C1 segment of cervical spinal cord (tissue), 14 donors: ENCODE measurements at regions not wholly inside any gene's neighbourhood (a gene's known extent, or its start where the extent isn't known, plus 50 kb on each side); places are given as distances from the start of the nearest gene placed in this dataset.
A peak's percentile ranks its signal among the peaks of the same experiment; 100 is the strongest.

Source experiments
- DNase-seq, 14 donors: peaks; one replicate each; lab custom pipeline; 2025; lab: John Stamatoyannopoulos, UW

DNA sequence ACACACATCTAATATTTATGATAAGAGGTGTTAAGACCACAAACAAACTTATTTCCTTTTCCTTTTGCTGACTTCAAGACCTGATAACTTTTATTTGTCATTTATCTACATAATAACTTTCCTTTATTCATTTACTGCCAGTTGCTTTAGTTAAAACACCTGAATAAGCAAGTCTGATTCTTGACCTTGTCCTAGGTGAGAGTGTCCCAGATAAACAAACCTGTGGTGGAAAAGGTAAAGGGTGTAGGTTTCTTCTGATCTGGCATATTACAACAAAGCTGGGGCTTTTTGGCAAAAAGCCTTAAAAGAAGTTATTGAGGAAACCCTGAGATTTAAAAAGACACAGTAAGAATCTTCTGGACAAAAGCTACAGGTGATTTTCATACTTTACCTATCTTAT, 191.5 kb downstream of the ZBBX start:
- no peak for DNase-seq

DNA sequence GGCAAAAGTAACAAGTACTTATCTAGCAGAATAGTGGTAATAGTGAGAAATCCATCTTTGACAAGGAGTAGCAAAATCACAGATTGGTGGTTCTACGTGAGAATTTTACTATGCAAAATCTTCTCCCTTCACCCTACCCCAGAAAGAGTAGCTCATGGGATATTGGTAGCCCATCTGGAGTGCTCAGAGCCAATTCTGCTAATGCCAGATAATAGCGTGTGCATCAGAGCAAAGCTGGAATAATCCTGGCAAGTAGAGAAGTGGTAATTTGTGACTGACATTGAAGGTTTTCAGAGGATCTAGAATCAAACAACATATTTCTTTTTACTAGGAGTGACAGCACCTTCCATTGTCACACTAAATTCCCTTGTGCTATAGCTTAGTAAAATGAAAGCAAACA, 192.9 kb downstream of the ZBBX start:
- DNase-seq: no peak

DNA sequence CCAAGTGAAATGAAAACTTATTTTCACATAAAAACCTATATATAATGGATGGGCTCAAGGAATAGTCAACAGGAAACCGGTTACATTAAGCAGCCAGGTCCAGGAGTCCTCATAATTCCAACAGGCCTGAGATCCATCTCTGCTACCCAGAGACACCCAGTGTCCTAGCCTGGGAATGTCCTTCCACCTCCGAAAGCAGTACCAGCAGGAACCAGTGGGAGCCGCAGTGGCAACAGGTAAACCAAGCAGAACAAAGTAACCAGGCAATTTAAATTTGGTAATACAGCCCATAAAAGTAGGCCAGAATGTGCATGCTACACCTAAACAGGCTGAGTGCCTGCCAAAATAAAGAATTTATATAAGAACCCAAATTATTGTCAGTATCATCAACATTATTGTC, 195.6 kb downstream of the ZBBX start:
- no peak for DNase-seq

DNA sequence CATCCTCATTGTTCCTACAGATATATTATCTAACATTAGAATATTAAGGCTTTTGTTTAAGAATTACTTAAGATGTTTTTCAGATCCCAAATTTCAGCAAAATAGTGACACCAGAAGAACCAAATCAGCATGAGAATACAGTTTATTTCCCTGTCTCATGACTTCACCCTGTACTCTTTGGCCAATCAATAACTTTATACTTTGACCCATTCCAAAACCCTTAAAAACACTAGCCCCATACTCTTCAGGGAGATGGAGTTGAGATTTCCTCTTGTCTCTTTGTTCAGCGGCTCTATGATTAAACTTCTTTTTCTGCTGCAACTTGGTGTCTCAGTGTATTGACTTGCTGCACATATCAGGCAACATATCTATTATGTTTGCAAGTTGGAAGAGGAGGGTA, 207.7 kb downstream of the ZBBX start:
- no peak for DNase-seq

DNA sequence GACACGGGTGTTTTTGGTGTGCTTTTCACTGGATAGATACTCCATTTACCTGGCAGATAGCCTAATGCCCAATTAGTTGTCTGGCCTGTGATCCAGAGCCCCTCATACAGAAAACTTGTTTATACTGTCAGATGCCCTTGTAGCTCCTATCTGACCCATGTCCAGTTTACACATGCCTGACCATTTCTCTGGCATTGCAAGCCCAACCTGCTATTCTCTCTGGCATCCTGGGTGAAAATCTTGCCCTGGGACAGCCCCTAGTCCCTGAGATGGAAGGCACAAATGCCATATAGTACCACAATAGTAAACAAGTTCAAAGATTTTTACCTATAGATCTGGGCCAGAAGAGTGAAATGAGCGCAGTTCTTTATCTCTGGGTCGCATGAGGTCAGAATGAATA, 212.6 kb downstream of the ZBBX start:
- DNase-seq: no peak

DNA sequence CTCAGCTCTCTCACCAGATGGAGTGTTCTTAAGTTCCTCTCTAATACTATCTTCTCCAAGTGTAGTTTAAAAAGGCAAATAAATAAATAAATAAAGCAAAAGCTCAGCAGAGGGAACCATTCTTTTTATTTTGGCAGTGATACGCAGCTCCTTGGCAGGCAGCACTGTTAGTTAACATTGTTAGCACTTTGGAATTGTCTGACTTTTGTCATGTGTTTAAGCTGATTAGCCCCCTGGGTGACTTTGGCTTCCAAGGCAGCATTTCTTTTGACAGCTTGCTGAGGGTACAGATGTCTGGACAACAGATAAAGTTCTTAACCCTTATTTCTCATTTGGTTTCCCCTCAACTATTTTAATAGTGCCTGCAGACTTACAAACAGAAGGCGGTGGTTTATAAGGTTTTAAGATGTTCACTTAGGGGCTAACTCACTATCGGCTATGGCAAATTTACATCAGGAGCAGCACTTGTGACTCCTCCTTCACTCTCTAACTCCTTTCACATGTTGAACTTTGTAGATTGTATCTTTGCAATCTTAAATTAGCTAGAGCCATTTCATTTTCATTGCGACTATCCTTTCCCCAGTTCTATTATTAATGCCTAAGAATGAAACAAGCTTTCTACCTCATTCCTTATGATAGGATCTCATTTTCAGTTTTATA, 213.4 kb downstream of the ZBBX start:
- DNase-seq: peak in 1 of 14 donors; percentile 0

DNA sequence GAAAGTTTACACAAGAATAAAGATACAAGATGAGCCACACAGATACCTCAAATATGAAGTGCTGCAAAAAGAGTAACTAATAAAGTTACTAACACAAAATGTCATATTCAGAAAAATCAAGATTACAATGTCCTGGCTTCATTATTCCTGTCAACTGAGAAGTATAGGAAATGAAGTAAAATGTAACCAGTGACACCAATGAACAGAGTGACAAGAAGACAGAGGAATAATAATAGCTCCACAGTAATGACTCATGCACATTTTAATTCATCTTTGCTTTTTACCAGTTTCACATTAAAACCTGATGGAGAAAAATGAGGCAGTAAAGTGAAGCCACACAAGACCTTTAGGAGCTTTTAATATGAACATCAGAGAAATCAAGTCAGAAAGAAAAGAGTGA, 214.1 kb downstream of the ZBBX start:
- no peak for DNase-seq

DNA sequence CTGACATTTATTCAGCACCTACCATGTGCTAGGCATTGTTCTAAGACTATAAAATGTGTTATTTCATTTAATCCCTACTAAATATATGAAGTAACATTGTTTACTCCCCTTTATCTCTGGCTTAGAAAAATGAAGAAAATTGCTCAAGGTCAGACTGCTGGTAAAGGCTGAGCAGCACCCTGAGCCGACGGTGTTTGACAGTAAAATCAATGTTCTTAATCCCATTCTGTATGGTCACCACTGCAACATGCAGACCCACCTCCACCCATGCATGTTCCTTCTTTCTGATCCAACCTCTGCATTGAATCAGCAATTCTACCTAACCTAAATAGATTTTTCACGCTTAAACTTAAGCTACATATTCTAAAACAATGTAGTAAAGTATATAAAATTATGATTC, 216.5 kb downstream of the ZBBX start:
- DNase-seq: no peak

DNA sequence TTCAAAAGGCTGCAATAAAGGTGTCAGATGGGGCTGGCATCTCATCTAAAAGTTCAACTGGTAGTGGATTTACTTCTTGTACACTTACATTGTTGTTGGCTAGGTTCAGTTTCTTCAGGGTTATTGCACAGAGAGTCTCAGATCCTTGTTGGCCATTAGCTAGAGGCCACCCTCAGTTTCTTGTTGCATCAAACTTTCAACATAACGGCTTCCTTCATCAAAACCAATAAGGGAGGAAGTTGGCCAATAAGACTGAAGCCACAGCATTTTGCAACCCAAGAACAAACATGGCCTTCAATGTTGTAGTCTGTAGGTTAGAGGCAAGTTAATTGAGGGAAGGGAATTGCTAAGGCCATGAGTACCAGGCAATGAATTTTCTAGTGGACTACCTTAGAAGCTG, 218.0 kb downstream of the ZBBX start:
- no peak for DNase-seq

DNA sequence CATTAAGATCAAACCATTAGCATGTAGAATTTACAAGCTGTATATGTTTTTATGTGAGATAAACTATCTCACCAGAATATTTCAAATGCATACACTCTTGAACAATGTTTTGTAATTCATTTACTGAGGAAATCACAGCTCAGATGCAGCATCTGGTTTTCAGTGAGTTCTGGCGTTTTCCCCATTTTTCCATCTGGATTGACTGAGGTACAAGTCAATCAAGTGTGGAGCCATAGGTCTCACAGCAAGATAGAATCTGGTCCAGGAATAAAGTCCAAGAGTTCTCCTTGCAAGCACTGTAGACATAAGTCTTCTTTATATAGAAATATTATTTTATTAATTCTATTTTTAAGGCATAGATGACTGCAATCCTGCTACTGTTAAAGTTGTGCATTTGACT, 219.3 kb downstream of the ZBBX start:
- no peak for DNase-seq

DNA sequence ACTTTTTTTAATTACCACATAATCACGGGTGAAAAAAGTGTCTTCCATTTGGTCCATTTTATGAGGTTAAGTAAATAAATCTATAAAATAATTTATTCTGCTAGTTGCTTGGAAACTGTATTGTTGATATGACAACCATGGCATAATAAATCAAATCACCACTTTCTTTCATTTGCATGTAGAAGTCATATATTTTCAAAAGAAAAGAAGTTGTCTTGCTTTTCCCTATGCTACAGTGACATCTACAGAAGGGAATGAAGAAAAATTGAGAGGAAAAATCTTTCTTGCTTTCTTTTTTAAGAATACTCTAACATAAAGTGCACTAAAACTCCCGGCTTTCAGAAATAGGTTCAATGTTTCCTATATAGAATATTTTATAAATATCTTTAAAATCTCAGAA, 228.5 kb downstream of the ZBBX start:
- no peak for DNase-seq

DNA sequence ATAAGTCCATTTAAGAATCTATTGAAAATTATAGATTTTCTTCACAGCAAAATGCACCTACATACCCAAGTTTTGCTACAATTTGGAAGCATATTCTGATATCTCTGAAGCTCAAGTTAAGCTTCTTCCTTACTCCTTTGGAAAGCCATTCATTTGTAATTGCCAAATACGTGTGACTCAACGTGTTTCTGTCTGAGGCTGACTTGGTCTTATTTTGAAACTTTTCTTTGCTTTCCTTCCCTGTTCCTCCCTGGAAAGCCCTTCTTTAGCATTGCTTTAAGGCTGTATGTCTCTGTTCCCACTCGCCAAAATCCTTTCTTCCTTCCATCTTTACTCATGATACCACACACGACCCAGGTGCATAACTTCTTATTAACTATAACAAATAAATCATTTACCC, 232.0 kb downstream of the ZBBX start:
- DNase-seq: no peak

DNA sequence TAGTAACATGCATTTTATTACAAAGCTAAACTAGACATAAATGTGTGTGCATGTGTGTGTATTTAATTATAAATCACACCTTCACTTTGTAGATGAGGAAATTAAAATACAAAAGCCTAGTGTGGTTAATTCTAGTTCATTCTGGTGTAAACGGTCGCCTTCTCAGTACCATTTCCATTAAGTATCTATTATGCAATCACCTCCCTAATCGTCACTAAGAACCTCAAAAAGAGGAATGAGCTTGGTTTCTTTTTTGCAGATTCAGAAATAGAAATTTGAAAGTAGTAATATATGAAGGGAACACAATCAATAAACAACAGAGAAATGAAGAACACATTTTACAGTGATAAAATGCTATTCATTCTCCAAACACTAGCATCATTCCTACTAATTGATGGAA, 233.2 kb downstream of the ZBBX start:
- DNase-seq: no peak

DNA sequence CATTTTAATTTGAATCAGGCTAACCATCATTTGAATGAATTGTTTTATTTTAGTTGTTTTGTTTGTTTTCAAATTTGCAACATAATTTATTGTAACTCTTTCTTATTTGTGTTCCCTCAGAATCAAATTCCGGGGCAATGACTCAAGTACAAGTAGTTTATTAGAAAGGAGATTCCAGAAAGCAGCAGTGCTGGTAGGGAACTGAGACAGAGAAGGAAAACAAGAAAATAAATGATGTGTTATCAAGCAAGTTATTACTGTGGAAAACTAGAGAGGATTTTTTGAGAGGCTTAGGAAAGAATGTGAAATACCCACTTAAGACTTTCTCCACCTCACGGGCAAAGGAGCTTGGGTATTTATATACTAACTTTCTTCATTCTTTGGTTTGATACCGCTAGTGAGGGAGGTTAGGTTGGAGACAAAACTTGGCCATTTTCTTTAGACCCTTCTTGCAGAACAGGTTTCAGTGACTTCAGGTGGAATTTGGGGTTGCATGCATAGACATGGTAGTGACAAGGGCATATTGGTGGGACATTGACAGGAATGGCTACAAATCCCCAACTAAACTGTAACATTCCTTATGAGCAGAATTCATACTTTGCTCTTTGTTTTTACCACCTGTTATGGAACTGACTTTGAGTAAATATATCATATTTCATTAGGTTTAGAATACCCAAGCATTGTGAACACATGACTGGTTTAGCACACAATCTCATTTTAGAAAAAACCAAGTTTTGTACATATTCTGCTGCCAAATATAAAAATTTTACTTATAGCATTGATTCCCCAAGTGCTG, 254.3 kb downstream of the ZBBX start:
- DNase-seq: no peak

DNA sequence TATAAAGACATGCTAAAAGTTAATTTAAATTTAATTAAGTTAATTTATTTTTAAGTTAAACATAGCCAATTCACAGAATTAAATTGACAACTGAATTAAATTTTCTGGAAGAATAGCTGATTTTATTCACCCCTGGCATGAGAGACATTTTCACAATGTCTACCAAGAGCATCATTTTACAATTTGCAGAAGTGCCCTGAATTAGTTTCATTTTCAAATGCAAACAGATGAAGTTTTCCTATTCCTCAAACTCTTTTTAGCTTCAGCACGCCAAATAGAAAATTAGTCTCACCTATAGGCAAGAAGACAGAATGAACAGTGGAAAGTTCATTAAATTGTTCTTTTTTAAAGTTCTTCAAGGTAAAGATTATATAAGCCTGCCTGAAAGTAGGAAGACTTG, 259.3 kb downstream of the ZBBX start:
- no peak for DNase-seq

DNA sequence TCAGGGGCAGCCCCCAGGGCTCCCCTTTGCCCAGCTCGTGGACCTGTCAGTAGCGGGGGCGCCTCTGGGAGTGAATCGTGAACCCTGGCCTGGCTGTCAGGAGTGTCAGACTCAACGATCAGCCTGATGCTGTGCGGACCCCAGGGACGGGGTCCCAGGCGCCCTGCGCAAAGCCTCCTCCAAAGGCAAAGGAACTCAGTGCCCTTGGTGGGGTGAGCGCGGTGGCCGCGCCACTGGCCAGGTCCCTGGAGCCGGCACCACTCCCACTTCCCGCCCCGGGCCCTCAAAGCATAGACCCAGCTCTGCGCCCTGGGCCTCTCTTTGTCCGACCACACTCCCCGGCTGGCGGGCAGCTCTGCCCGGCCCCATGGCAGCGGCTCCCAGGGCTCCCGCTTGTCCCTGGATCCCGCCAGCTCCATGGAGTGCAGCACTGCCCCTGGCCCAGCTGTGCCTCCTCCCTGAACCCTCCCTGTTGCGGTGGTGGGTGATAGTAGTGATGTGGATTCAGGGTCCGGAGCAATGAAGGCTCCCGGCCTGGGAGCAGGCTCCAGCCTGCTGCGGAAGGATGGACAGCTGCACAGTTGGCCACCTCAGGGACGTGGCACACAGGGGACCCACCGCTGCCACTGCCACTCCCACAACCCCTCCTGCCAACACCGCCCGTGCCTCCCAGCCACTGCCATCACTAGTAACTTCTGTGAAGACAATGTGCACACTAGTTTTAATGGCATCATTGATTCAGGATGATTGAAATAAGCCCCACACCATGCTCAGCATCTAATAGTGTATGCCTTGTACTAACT, 263.8 kb downstream of the ZBBX start:
- DNase-seq: no peak

DNA sequence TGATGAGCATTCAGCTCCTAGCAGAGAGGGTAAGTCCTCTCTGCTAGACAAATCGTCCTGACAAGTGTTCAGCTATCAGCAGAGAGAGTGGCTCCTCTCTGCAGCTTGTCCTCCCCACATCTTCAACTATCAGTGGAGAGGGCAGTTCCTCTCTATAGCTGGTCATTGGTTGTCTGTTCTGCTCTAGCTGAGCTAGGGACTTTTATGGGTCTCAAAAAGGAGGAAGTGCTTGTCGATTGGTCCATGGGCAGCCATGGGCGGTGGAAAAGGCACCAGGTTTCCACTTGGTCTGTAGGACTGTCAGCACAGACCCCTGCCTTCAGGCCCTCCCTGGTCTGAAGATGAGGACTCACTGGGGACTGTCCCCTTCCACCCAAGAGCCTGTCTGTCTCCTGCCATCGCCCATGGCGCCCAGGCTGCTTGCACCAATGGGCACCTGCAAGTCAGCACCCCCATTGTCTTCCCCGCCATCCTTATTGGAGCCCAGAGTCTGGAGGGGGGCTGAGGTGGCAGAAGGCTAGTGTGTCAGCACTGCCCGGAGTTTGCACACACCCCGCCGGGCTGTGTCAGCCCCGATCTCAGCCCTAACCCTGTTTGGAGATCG, 264.7 kb downstream of the ZBBX start:
- no peak for DNase-seq

DNA sequence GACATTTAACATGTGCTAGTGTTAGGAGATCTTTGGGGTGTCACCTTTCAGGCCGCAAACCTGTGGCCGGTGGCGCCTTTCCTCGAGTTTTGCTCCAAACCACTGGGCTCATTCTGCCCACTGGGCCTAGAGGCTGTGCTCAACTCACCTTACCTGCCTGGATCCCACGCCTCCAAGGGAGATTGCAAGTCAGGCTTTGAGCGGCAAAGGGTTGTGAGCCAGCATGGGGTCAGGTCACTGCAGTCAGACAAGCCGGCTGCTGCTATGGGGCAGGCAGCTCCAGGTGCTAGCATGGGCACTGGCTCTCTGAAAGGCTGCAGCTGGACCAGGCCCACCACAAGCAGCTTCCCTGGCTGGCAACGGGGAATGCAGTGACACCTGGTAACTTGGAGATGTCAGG, 265.5 kb downstream of the ZBBX start:
- DNase-seq: no peak

DNA sequence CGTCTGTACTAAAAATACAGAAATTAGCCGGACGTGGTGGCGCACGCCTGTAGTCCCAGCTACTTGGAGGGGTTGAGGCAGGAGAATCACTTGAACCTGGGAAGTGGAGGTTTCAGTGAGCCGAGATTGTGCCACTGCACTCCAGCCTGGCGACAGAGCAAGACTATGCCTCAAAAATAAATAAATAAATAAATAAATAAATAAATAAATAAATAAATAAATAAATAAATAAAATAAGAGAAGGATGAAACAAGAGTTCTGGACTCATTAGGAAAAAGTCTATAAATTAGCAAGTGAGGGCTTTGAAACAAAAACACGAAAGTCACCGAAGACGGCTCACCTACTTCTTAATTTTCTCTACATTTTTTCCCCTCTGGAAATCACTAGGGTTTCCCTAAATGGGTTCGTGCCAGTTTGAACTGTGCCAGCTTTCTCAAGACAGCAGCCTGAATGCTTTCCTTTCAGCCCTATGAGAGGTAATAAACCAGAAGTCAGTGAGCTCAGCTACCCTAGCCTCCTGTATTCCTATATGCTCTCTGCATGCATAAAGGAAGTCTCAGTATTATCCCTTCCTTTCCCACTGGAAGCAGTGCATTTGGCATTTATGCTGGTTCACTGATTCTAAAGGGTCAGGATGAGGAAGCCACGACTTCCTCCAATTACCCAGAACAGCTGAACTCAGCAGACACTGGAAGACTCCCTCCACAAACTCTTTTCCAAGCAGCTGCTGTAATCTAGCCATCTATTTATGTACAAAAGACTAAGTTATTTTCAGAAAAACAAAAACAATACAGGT, 266.9 kb downstream of the ZBBX start:
- no peak for DNase-seq

DNA sequence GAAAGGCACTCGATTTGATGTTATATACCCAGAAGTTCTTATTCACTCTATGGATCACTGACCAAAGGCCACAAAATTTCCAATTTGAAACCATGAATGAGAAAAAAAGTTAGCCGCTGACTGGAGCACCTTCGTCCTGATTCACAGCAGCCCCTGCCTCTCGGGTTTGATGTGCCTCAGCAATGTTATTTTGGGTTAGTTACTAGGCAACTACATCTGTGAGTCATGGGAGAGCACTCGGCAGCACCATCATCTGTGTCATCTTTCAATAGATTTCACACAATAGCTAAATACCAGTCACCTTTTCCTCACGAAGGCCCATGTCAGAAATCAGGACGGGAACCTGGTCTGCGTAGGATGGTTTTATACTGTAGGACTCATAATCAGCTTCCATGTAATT, 269.2 kb downstream of the ZBBX start:
- no peak for DNase-seq

DNA sequence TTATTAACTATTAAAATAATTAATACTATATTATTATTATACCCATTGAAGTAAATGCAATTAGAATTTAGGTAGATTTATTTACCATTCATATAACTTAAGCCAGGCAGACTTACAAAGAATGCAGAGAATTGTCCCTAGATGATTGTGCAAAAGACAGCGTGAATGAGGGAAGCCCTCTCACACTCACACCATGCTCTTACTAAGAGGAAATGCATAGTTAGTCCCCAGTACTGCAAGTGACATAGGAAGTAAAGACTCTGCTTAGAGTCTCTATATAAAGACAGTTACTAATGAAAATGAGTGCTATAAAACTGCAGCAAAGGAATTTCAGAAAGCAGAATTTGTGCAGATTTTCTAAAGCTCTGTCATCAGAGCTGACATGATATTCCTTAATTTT, 270.4 kb downstream of the ZBBX start:
- DNase-seq: no peak

DNA sequence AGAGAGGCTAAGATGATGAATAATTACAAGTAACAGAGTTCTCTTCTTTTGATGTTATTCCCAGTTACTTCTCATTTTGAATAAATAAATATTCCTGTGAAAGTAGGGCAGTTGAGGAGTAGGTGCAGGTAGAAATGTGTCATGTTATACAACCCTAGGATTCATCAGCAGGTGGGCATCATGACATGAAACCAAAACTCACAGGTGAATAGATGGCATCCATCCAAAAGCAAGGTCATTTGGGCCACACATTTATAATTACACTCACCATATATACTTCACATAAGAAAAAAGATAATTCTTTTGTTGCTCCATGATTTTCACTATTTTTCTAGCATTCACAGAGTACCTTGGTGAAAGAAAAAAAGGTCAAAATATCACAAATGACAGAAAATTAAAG, 273.6 kb downstream of the ZBBX start:
- no peak for DNase-seq
